ENCODE measurements at regions not wholly inside any gene's neighbourhood (a gene's known extent, or its start where the extent isn't known, plus 50 kb on each side); places are given as distances from the start of the nearest gene placed in this dataset.

DNA sequence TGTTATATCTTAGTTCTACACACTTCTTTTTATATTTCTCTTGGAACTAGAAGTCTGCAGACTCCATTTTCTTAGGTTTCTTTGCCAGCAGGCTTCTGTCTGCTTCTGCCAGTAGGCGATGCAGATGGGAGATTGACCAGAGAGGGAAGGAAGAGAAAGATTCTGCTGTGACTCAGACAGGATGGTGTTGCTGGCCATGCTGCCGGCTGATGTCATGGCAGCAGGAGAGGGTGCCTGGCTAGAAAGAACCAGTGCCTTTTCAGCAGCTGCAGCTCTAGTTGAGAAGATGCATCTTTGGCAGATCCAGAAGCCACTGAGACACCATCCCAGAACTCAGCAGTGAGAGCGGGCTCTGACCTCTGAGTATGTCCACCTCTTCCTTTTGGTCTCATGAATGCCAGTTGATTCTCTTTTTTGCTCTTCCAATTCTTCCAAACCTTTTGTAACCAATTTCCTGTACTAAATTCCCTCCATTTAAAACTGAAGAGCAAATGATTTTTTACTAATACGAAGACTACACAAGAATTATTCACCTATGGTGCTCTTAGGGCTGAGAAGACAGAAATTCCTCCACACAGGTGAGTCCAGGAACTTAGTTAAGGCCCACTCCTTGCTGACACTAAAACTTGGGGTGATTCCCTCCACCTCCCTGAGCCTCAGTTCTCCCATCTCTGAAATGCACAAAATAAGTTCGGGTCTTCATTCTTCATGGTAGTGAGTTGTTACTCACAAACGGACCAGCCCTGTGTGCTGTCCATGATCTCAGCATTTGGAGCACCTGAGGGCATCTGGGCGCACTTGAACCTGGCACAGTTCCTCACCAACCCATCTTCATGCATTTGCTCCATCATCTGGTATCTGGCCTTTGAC is 200.7 kb downstream of the MYCN start:
- TF ChIP-seq CTCF (IDR thresholded peaks at IDR 0.05; ENCODE audit: low read length) (no peak), EZH2 (IDR thresholded peaks at IDR 0.05; ENCODE audit: borderline replicate concordance, low read length) (no peak)
